22Rv1 (cell line): ENCODE measurements at regions not wholly inside any gene's neighbourhood (a gene's known extent, or its start where the extent isn't known, plus 50 kb on each side); places are given as distances from the start of the nearest gene placed in this dataset.

Source experiments
- CTCF ChIP-seq: fragments of 450-650 bp; IDR thresholded peaks from 2 replicates; pipeline ENCODE4 v1.5.1; 2017; ENCODE audit warnings: mild to moderate bottlenecking
- ZFX ChIP-seq: fragments of 450-650 bp; IDR thresholded peaks from 2 replicates; pipeline ENCODE4 v1.6.1; 2017; ENCODE audit warnings: antibody characterized with exemption, borderline replicate concordance

DNA sequence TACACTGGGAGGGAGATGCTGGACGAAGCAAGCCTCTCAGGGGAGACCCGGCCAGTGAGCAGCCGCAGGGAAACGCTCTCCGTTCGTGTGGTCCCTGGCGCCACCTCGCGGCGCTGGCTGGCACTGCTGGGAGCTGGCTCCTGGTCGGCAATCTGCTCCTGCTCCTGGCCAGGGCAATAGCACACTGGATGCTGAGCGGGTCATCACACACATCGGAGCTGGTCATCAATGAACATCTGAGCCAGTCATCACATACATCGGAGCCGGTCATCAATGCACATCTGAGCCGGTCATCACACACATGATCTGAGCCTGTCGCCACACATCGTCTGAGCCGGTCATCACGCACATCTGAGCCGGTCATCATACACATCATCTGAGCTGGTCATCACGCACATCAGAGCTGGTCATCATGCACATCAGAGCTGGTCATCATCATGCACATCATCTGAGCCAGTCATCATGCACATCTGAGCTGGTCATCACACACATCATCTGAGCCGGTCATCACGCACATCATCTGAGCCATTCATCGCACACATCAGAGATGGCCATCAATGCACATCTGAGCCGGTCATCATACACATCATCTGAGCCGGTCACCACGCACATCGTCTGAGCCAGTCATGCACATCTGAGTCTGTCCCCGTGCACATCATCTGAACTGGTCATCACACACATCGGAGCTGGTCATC is 217.3 kb downstream of the RBFOX3 start:
- TF ChIP-seq CTCF (peak; percentile 94), ZFX (no peak)
